NCI-H1694 (cell line): ENCODE measurements at regions not wholly inside any gene's neighbourhood (a gene's known extent, or its start where the extent isn't known, plus 50 kb on each side); places are given as distances from the start of the nearest gene placed in this dataset.

Source experiments
- DNase-seq: peaks from one replicate; lab custom pipeline; 2025; lab: John Stamatoyannopoulos, UW

DNA sequence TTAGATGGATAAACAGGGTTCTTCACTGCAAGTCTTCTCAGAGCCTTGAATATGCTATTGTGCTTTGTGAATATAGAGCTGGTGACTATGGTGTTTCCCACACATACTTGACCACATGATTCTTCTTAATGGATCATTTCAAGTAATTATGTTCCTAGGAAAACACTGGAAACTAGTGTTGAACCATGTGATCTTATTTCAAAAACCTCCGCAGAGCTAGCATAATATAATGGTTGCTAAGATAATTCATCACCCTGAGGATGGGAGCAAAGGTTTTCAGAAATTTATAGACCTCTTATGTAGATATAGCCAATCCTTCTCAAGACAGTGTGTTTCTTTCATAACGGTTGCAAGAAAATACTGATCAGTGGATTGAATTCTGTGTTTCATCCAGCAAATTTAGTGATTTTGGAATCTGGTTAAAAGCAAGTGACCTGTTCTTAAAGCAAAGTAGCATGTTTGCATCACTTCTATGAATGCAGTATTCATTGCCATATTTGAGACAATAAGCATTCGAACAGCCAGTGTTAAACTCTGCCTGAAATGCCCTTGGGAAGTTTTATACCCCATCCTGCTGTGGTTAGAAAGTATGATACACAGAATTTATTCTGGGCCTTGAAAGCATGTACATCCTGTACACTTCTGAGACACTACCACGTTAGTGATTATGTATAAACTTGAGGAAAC lies 341.0 kb upstream of the E2F7 start:
- no peak for DNase-seq

DNA sequence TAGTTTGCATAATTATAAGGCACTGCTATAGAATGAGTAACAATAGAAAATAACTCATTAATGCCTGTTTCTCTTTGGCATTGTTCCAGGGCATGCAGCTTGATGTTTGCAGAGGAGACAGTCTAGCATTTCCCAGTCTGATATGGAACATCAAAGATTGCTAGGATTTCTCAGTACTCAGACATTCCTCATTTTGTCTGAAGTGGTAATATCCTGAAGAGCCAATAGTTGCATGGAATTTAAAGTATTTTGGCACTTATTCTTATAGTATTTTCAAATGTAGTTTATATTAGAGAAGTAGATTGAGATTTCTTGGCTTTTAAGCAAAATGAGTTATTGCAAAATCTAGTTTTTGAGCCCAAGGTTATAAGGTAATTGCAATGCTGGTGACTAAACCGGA lies 337.3 kb upstream of the E2F7 start:
- DNase-seq, result peak; percentile 0

DNA sequence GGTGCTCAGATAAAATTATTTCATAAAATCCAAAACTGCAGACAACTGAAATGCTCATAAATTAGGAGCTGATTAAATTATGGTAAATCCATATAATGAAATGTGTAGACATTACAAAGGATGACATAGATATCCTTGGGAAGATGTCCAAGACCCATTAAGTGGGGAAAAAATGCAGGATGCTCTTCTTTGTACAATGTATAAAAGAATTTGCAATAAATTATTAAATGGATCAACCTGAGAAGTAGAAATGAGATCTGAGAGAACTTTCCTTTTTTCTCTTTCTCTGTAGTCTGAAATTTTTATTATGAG lies 336.4 kb upstream of the E2F7 start:
- no peak for DNase-seq

DNA sequence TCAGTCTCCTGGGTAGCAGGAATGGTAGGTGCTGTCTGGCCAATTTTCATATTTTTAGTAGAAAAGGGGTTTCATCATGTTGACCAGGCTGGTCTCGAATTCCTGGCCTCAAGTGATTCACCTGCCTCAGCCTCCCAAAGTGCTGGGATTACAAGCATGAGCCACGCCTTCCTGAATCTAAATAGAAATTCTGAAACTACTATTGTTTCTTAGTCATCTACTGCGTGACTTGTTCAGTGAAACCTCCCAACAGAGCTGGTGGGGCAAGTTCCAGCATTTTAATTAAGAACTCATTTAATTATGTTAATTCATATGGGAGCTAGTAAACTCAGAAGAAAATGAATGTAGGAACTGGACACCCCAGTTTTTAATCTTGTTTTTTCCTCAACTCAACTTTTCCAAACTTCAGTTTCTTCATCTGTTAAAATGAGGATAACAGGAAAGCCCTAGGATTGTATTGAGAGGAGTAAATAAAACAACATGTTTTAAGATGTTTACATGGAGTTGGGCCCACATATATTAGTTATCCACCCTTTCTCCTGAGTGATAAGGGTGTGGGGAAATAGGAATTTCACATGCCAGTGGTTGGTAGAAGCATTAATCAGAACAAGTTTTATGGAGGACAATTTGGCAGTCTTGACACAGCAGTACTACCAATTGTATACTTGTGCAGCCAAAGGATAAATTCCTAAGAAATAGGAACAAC lies 335.8 kb upstream of the E2F7 start:
- DNase-seq, result no peak

DNA sequence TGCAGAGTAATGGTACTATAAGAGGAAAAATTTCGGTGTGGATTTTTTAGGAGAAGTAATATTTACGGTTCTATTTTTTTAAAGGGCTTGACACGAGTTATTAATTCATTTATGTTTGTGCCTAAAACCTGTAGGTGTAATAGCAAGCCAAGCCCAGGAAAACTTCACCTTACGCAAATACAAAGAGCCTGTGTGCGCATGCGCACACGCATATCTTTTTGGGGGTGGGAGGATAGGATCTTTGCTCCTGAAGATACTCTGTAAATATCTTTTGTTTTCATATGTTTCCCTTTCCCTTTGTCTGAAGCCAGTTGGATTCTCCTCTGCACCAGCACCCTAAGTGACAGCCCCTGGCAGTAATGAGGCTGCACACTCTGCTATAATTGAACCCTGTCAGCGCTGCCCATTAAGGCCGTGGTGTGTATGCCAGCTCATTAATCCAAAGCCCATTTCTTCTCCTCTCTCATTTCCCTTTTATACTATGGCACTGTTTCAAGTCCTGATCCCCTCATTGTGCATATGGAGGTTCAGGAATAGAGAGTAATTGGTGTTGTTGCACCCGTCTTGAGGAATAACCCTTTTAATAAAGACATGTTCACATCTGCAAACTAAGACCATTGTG lies 327.2 kb upstream of the E2F7 start:
- DNase-seq, result no peak

DNA sequence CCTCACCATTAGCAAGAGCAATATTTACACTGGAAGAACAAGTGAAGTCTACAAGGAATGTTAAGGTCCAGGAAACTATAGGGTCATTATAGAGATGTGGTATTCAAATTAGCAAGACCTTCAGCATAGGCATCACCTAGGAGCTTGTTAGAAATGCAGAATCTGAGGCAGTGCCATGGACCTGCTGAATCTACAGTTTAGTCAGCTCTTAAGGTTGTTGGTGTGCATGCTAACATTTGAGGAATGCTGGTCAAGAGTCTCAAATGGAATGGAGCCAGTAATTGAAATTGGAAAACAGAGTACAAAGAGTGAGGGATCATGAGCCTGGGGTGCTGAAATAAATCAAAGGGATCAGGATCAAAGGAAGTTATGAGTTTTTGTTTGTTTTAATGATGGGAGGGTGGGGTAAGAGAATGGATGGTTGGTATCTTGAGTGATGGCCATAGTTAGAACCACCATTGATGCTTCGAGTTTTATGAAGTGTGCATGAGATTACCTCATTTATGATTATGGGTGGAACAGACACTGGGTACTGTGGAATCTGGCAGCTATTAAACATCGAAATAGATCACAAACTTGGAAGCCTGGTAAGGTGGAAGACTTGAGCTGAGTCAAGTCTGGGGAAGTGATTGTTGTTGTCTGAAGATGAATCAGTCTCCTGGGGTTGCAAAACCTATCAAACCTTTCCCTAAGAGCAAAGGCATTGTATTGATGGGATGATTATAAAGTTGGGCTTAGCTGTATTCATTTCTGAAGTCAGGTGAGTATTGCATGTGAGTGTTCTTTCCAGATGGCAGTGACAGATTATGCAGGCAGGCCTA lies 323.3 kb upstream of the E2F7 start:
- no peak for DNase-seq

DNA sequence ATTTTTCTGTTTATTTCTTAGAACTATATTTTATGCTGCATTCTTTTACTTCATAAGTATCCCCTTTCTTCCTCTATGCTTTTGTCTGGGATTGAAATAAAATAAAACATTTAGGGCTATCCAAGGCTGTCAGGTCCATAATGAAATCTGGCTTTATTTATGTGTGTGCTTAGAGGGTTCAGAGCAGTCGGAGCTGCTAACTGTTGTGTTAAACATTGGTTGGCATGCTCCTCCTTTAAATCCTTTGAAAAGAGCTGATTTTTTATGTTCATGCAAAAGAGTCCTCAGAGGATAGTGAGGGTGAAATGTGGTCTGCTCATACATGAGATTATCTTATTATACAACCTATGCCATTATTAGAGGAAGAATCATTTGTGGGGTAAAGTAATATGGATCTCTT lies 322.3 kb upstream of the E2F7 start:
- DNase-seq, result no peak

DNA sequence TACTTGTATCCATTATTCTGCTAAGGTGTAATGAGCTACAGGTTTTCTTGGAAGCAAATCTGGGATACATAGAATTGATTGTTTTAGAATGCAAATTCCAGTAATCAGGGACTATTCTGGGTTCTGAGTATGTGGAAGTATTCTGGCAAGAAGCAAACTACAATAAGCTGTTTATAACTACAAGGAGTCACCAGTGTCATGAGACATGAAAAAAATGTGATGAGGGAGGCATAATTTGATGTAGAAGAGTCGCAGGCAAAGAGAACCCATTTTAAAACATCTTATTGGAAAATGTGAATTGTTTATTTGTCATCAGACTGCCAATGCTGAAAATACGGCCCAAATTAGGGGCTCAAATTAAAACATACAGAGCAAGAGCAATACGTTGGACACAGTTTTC lies 321.8 kb upstream of the E2F7 start:
- DNase-seq, result no peak

DNA sequence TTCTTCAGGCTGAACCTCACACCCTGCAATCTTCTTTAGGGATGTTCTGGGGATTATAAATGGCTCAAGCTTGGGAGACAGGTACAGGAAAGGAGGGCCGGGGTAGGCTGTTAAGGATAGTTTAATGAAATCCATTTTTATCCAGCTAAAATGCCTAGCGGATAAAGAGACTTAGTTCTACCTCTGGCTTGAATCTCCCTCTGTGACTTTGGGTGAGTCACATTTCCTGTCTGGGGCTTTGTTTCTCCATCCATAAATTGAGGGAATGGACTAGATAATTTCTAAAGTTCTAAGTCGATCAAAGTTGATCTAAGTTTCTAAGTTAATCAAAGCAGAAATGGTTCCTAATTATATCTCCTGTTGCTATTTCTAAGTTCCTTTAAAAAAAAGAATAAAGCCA lies 319.6 kb upstream of the E2F7 start:
- DNase-seq, result no peak

DNA sequence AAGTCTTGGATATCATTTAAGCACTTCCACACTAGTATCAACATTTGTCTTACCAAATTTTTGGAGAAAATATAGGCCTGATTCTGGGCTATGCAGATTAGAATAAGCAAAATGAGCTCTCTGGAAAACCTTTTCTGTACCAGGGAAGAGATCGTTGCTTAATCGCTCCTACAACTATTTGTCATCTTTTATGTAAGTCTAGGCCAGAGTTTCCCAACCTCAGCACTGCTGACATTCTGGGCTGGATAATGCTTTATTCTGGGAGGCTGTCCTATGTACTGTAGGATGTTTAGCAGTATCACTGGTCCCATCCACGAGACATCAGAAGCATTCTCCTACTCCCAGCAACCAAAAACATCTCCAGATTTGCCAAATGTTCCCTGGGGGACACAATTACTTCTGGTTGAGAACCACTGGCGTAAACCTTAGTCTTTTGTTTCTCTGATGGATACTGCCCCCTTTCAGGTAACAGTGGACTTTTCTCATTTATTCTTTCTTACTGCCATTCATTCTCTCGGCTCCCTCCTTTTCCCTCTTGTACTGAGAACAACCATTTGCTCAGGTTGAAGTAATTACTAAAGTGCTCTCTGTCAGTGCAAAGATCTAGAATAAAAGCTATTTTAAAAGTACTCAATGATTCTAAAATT lies 316.9 kb upstream of the E2F7 start:
- DNase-seq, result no peak

DNA sequence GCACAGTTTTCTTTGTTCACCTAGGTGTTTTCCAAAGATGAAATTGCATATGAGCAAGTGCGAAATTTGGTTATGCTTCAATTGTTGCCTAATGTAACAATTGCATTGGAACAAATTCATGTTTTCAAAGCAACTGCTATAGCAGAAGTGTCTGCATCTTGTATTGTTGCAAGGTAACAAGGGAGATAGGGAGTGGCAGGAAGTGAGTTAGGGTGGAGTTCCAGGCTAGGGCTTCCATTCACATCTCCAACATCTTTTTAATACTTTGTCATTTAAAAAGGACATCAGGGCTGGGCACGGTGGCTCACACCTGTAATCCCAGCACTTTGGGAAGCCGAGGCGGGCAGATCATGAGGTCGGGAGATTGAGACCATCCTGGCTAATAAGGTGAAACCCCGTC lies 312.3 kb upstream of the E2F7 start:
- DNase-seq, result no peak

DNA sequence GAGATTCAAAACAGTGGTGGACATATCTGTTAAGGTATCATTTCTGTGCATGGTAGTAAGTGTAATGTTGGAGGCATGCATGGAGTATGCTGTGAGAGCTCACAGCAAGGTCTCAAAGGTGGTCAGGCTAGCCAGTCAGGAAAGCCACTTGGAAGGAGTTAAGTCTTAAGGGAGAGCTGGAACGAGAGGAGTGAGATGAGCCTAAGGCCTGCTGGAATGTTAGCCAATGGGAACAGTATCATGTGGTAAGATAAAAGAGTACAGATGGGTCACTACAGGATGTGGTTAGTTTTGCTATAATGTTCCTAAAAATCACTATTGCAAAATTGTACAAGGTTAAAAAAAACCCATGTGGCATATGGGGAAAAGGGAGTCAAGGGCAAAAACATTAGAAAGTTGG lies 311.7 kb upstream of the E2F7 start:
- no peak for DNase-seq

DNA sequence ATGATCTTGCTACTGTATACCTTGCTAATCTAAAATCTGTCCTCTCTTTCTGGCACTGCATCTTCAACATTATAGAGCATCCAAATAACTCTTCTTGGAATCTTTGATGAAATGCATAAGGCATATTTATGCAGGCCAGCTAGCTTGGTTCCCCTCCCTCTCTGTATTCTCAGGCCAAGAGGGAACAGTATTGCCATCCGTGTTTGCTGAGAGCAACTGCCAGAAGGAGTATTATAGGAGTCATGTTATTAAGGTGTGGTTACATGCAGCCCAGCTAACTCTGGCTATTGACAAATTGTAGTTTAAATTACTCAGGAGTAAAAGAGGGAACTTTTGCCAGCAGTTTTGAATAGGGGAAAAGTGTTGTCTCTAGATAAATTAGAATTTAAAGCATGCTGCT lies 309.3 kb upstream of the E2F7 start:
- DNase-seq, result no peak

DNA sequence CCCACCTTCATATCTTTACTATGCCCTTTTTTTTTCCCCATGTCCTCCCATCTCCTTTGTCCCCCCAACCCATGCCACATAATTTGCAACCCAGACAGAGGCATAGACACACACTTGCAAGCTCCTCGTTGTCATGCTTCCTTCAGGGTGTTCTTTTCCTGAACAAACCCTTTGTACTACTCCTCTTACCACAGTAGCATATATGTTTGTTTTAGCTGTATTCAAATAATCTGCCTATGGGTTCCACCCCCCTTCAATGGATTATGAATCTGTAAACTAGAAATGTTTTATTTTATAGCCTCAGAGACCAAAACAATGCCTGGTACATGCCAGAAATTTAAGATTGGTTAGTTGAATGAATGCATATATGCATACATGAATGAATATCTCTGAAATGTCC lies 307.1 kb upstream of the E2F7 start:
- no peak for DNase-seq

DNA sequence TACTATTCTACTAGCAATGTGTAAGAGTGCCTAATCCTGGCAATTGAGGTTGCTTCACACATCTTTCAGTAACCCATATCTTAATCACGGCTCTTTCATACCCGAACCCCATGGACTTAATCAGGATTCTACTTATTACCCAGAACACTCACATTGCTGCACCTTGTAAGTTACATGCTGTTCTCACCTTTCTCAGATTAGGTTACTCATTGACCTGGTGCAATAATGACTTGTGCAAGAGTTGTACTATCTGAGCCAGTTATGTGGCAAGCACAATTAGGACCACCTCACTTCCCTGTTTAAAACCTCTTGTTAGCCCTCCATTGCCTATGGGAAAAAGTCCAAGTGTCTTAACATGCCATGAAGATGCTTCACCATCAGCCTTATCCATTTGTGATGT lies 306.7 kb upstream of the E2F7 start:
- no peak for DNase-seq

DNA sequence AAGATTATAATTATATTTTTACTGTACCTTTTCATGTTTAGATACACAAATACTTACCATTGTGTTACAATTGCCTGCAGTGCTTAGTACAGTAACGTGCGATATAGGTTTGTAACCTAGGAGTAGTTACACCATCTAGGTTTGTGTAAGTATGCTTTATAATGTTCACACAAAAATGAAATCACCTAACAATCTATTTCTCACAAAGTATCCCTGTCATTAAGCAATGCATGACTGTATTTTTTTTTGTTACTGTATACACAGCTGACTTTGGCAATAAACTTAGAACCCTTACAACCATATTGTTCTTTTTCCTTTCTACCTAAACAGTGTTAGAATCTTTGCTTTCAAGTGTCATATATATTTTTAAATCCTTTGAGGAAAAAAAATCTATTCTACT lies 303.0 kb upstream of the E2F7 start:
- no peak for DNase-seq

DNA sequence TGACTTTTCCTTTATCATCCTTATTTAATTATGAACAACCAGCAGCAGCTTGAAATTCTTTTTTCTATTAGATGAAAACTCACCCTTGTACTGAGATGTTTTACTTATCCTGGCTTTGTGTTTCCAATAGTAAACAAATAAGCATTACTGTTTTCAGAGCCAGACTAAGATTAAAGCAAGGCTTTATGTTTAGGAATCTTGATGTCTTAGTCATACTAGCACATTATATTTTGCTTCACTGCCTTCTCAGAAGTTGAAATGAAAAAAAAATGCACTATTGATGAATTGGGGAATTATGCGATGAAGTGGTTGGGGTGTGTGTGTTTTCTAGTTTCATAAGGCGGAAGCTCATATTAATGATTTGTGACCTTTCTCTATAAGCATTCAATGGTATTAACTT lies 301.2 kb upstream of the E2F7 start:
- DNase-seq, result no peak

DNA sequence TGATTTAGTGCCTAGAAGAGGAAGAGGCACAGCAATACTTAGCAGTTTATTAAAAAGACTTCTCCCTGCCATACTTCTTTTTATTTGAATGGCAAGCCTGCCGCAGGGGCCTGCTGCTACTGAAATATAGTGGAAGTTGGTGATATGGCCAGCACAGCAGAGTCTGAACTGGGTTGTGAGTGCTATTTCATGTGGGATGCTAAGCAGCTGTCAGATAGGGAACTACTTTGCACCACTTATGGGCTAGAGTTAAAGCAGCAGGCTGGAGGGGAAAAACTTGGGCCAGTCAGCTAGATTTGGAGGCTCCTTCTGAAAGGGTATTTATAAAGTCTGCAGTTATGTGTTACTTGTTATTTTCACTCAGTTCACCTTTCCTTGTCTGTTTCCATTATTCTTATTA lies 299.0 kb upstream of the E2F7 start:
- no peak for DNase-seq

DNA sequence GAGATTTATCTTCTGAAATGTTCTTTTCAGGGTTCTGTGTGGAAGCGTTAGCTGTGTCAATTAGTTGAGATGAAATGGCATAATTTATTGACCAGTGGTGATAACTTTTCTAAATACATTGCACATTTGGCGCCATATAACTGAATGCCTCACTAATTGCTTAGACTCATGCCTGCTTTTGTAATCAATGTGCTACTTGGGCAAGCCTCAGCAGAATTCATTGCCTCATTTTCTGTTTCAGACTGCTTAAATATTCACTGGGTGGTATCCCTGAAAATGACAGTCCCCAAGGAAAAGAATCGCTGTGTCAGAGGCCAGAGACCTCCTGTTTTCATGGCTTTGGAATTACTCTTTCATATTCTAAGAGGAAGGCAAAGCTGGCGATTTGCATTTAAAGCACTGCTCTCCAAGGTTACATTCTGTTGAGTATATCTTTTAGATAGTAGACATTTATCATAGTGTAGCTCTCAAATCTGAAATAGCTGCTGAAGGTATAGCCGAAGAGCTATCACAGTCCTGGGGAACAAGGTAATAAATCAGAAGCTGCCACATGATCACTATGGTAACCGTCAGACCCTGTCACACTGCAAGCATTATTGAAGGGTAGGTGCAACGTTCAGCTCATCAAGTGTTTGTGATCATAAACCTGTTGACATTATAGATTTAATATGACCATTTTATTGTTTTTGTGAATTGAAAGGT lies 297.3 kb upstream of the E2F7 start:
- DNase-seq, result no peak

DNA sequence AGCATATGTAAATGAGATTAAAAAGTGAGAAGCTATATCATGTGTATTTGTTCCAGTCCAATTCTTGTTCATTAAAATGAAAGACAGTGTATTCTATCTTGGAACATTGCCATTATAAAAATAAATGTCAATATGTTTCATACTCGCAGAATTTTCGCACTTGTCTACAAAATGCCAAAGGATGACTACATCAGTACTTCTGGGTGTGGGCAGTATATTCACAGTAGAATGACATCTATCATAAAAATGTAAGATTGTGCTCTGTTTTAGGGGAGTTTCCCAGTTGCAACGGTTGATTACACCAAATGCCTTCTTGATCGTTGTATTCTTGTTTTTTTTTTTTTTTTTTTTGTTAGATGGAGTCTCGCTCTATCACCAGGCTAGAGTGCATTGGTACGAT lies 292.3 kb upstream of the E2F7 start:
- no peak for DNase-seq

DNA sequence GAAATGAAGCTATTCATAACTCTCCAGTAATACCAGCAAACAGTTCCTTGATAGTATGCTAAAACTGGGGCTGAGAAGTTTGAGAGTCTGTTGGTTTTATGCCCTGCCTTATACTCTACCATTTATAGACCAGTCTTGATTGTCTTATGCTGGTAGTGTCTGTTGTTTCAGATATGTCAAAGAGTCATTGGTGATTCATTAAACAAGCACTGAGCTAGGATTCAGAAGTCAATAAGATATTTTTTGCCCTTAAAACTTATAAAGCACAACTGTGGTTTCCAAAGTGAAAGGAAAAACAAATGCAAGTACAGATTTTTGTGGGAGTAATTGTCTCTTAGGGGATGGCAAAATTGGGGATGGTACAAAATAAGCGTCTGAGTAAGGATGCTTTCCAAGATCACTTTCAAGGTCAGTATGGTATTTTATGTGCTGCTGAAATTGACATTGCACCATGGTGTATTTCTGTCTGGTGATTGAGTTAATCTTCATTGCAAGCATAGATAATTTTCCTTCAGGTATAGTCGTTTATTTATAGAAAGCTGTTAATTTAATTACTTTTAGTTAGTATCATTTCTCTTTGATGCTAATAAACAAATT lies 289.5 kb upstream of the E2F7 start:
- DNase-seq, result no peak
